BE2C (cell line): ENCODE measurements at regions not wholly inside any gene's neighbourhood (a gene's known extent, or its start where the extent isn't known, plus 50 kb on each side); places are given as distances from the start of the nearest gene placed in this dataset.

Experiments
- DNase-seq: peaks from one replicate; pipeline ENCODE4 v3.0.0-alpha.2; 2020
- H3K27me3 ChIP-seq: fragments of 250-450 bp; sonication (Bioruptor Pico); 2 replicates; pipeline ENCODE4 v1.5.1; 2020; ENCODE audit warnings: mild to moderate bottlenecking
- H3K36me3 ChIP-seq: fragments of 250-450 bp; sonication (Bioruptor Pico); 2 replicates; pipeline ENCODE4 v1.5.1; 2020; ENCODE audit warnings: mild to moderate bottlenecking
- H3K4me1 ChIP-seq: fragments of 250-450 bp; sonication (Bioruptor Pico); 2 replicates; pipeline ENCODE4 v1.5.1; 2020
- H3K4me3 ChIP-seq: 2 replicates; pipeline ENCODE4 v1.5.1; 2011; ENCODE audit warnings: low read depth, low read length
- H3K9me3 ChIP-seq: fragments of 250-450 bp; sonication (Bioruptor Pico); 2 replicates; pipeline ENCODE4 v1.5.1; 2020
- TF ChIP-seq, protein P1 (sequence below): IDR thresholded peaks from 2 replicates; pipeline ENCODE4 v1.5.1; 2012; ENCODE audit warnings: mild to moderate bottlenecking, low read depth, low read length

DNA sequence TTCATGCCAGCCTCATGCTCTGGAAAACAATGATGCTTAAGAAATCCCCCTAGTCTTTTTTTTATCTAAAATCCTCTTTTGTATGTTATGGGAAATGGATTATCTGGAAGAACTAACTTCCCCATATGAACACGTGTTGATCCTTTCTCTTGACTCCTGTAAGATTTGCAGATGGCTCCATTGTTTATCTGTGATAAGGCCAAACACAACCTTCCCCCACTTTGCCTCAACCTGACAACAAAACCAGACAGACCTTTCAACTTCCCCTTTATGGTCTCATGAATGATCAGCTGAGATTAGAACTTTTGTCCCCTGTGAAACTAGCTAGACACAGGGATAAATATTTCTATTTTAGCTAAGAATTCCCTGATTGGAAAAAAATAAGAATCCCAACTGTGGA, 828.0 kb upstream of the CDH2 start:
- Histone ChIP-seq H3K27me3 (no peaks in the 10 kb centered on the region), H3K4me1 (no peaks in the 10 kb centered on the region), H3K4me3 (no peak overlapping the region), H3K9me3 (no peaks in the 10 kb centered on the region), H3K36me3 (no peaks in the 10 kb centered on the region)
- no peak for DNase-seq
- TF ChIP-seq, protein P1, sequence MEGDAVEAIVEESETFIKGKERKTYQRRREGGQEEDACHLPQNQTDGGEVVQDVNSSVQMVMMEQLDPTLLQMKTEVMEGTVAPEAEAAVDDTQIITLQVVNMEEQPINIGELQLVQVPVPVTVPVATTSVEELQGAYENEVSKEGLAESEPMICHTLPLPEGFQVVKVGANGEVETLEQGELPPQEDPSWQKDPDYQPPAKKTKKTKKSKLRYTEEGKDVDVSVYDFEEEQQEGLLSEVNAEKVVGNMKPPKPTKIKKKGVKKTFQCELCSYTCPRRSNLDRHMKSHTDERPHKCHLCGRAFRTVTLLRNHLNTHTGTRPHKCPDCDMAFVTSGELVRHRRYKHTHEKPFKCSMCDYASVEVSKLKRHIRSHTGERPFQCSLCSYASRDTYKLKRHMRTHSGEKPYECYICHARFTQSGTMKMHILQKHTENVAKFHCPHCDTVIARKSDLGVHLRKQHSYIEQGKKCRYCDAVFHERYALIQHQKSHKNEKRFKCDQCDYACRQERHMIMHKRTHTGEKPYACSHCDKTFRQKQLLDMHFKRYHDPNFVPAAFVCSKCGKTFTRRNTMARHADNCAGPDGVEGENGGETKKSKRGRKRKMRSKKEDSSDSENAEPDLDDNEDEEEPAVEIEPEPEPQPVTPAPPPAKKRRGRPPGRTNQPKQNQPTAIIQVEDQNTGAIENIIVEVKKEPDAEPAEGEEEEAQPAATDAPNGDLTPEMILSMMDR, result no peak

DNA sequence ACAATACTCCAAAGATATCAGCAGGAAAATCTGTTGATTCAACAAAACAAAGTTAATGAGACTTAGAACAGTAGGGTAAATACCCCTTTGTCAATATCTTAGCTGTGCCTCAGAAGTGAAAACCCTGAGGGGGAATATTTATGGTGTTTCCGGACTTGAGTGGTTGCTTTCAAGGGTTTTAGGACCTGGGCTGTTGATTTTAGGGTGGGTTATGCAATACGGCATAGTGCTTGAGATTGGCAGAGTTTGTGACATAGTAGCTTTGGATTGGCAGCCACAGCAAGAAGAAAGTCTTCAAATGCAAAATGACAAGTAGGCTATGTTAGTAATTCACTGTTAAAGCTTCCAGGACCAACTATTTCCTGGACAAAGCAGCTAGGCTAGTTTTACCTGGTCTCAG, 826.3 kb upstream of the CDH2 start:
- no peak for DNase-seq
- no peaks in the 10 kb centered on the region for H3K27me3 ChIP-seq
- no peaks in the 10 kb centered on the region for H3K36me3 ChIP-seq
- H3K9me3 ChIP-seq, result no peaks in the 10 kb centered on the region
- TF ChIP-seq, protein P1, result no peak
- H3K4me1 ChIP-seq, result no peaks in the 10 kb centered on the region
- H3K4me3 ChIP-seq, result no peak overlapping the region

- no peaks in the 10 kb centered on the region for H3K27me3 ChIP-seq
- no peak overlapping the region for H3K4me3 ChIP-seq
- no peaks in the 10 kb centered on the region for H3K36me3 ChIP-seq
- TF ChIP-seq, protein P1, result no peak
- no peaks in the 10 kb centered on the region for H3K4me1 ChIP-seq
- H3K9me3 ChIP-seq, result no peaks in the 10 kb centered on the region
- no peak for DNase-seq
These were observed 825.8 kb upstream of the CDH2 start for GRCh38 chr18:29002747-29003146.

GRCh38 chr18:28999726-29000125, 822.8 kb upstream of the CDH2 start:
- Histone ChIP-seq H3K9me3 (no peaks in the 10 kb centered on the region), H3K4me1 (no peaks in the 10 kb centered on the region), H3K27me3 (no peaks in the 10 kb centered on the region), H3K36me3 (no peaks in the 10 kb centered on the region), H3K4me3 (no peak overlapping the region)
- TF ChIP-seq, protein P1, result no peak
- DNase-seq, result no peak

DNA sequence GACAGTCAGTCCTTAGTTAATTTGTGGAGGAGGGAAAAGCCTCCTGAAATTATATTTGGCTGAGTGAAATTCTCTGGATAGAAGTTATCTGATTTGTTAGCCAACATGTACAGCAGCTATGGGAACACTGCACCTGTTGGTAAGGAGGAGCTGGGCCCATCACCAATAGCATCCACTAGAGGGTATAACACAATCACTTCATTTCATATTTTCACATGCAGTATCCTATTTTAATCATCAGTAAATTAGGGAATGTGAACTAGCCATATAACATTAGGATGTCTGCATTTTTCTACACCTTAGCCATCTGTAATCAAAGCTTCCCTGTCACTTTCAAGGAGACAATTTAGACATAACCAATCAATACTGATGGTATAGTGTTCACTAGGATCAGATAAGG, 818.4 kb upstream of the CDH2 start:
- Histone ChIP-seq H3K4me1 (no peaks in the 10 kb centered on the region), H3K27me3 (no peaks in the 10 kb centered on the region), H3K36me3 (no peaks in the 10 kb centered on the region), H3K9me3 (no peaks in the 10 kb centered on the region), H3K4me3 (no peak overlapping the region)
- DNase-seq, result no peak
- TF ChIP-seq, protein P1, result peak; percentile 20

GRCh38 chr18:28984731-28985130, 807.8 kb upstream of the CDH2 start:
- DNase-seq, result no peak
- Histone ChIP-seq H3K36me3 (no peaks in the 10 kb centered on the region), H3K27me3 (no peaks in the 10 kb centered on the region), H3K9me3 (no peaks in the 10 kb centered on the region), H3K4me3 (no peak overlapping the region), H3K4me1 (no peaks in the 10 kb centered on the region)
- TF ChIP-seq, protein P1, result no peak
